GM19467 (cell line): ENCODE measurements at regions not wholly inside any gene's neighbourhood (a gene's known extent, or its start where the extent isn't known, plus 50 kb on each side); places are given as distances from the start of the nearest gene placed in this dataset.
"Not testable (repeated sequence)": the region's sequence is repeated elsewhere in the genome, so short reads cannot be mapped to it uniquely, and the experiment has no call there.

Experiments
- ATAC-seq: cut with Tn5 transposase; IDR thresholded peaks from one replicate; pipeline ENCODE4 v1.9.1; 2021; ENCODE audit warnings: mild to moderate bottlenecking, moderate library complexity; ENCODE audit not compliant: unreplicated experiment

DNA sequence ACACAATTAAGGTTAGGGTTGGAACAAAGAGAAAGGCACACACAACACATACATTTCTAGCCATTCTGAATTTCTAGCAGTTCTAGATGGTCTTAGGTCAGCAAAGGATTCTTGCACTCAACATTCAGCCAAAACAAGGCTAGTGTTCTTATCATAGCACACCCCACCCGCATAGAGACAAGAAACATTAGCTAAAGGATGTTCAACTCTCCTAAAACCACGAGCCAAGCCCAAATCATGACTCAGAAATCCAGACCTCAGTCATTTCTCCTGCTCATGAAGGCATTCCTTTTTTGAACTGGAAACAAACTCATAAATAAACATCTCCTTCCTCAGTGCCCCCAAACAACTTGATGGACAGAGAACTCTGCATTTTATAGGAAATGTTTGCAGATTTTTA is 293.0 kb upstream of the NOTCH2NLA start:
- ATAC-seq, result not testable (repeated sequence)

DNA sequence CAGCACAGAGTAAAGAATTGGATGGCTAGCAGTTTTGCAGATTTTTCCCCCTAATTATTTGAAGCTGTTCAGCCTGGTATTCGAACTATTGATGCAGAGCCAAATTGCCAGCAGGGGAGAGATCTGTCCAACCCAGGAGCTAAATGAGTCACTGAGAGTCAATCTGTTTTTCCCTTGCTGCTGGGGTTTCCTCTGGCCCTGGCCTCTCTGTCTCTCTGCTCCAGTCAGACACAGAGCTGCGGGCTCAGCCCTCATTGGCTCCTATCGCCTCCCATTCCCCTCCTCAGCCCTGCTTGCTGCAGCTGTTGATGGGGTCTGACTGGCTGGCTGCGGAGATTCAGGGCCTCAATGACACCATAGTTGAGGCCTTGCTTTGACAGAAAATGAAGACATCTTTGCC is 284.9 kb upstream of the NOTCH2NLA start:
- not testable (repeated sequence) for ATAC-seq

DNA sequence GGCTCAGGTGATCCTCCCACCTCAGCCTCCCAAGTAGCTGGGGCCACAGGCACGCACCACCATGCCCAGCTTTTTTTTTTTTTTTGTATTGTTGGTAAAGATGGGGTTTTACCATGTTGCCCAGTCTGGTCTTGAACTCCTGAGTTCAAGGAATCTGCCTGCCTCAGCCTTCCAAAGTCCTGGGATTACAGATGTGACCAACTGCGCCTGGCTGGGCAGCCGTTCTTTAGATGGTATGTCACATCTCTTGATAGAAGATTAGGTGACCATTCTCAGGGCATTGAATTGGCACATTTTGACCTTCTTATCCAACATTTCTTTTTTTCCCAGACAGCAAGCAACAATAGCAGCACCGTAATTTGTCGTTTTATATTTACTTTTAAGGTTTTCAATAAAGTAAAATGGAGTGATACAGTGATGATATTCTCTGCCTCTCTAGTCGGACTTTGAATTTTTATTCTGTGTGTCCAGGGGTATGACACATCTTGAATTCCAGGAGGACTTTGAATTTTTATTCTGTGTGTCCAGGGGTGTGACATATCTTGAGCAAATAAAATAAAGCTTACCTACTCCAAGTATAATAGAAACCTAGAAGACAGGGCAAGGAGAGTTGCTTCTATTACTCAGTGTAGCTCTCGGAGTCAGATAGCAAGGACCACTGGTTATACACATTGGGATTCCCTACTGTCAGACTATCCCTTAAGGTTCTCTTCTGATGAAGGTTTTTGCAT is 282.4 kb upstream of the NOTCH2NLA start:
- not testable (repeated sequence) for ATAC-seq

DNA sequence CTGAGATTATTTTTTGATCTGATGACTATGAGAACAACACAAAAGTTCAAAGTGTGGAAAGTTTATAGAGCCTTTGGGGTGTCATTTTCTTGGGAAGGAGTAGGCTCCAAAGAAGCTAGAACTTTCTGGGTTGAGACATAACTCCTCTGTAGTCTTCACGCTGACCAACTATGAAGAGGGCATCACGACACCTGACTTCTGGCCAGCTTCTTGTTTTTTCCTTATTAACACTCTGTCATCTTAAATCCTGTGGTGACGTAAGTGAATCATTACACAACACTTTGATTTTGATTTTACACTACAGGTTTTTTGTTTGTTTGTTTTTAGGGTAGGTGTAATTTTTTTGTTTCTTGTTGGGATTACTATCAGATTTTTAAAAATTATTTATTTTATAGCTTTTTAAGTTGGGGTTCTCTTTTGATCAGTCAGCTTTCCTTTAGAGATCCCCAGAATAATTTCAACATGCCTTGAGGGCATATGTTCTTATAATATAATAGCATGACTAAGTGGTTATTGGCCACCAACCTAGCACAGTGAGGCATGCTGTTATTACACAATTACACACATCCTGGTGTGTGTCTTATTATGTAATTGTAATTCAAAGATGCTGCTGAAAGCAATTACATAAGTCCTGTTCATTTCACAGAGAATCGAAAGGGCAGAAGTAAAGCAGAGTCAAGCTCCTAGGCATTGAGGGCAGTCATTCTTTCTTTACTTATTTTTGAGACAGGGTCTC is 281.6 kb upstream of the NOTCH2NLA start:
- not testable (repeated sequence) for ATAC-seq

DNA sequence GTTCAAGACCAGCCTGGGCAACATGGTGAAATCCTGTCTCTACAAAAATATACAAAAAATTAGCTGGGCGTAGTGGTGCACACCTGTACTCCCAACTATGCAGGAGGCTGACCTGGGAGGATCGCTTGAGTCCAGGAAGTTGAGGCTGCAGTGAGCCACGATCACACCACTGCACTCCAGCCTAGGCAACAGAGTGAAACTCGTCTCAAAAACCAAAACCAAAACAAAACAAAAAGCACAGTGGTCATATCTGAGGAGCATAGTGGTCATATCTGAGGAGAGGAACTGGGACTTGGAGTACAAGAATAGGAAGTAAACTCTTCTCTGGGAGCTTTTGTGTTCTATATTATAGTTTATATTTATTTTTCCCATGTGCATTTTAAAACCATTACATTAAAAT is 275.3 kb upstream of the NOTCH2NLA start:
- ATAC-seq, result not testable (repeated sequence)

DNA sequence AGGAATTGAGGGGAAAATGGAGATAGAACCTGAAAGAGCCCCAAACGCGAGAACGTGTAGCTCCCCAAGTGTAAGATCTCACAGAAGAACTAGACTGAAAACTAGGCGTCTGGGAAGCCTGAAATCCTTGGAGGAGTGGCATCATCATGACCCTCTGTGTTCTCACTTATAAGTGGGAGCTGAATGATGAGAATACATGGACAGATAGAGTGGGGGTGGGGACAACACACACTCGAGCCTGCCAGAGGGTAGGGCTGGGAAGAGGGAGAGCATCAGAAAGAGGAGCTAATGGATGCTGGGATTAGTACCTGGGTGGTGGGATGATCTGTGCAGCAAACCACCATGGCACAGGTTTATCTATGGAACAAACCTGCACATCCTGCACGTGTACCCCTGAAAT is 258.7 kb upstream of the NOTCH2NLA start:
- not testable (repeated sequence) for ATAC-seq

DNA sequence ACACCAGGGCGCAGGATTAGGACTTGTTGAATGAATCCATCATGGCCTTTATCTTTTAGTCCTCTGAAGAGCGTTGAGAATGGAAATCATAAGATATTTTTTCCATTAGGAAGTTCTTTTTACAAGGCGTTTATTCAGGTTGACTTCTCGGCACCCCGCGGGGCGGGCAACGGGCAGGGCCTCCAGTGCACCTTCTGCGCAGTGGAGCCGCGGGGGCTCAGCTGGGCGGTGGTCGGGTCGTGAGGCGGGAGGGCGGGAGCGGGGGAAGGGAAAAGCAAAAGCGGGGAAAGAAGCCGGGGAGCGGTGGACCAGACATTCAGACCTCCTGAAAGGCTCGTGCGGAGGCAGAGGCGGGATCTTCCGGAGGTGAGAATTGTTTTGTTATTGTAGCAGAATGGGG is 258.3 kb upstream of the NOTCH2NLA start:
- ATAC-seq, result not testable (repeated sequence)

DNA sequence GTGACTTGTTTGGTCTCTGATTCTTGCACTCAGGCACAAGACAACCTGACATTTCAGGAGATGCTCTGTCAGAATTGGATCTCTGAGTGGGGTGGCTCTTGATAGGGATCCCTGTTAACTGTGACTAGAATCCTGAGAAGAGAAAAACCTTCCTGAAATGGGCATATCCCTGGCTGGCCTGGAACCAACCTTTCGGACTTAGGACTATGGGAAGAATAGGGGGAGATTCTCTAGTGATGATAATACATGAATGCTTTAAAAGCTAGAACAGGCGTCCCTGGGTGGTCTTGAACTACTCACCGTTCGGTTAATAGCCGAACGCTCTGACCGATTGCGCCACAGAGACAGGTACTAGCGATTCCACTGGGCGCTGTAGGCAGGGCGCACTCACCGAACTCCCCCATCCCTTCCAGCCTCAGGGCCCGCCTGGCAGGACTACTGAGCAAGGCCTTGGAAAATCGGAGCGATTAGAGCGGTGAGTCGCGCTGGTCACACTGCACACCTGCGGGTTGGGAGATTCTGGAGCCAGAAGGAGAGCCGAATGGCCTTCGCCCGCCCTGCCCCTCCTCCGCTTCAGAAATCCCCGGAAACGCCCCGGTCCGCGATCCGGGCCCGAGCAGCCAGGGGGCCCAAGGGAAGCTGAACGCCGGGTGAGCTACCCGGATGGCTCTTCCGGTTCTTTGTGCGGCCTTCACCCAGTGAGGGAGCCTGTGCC is 257.6 kb upstream of the NOTCH2NLA start:
- ATAC-seq, result not testable (repeated sequence)

DNA sequence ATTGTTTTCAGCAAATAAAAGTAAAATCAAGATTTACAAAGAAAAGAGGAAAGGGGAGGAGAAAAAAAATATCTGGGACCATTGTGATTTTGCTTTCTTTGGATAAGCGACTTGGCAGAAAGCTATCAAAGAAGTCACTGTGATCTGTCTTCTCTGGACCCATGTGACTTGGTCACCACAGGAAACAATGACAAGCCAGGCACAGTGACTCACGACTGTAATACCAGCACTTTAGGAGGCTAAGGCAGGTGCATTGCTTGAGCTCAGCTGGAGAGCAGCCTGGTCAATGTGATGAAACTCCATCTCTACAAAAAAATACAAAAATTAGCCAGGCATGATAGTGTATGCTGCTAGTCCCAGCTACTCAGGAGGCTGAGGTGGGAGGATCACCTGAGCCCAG is 255.4 kb upstream of the NOTCH2NLA start:
- ATAC-seq, result not testable (repeated sequence)

DNA sequence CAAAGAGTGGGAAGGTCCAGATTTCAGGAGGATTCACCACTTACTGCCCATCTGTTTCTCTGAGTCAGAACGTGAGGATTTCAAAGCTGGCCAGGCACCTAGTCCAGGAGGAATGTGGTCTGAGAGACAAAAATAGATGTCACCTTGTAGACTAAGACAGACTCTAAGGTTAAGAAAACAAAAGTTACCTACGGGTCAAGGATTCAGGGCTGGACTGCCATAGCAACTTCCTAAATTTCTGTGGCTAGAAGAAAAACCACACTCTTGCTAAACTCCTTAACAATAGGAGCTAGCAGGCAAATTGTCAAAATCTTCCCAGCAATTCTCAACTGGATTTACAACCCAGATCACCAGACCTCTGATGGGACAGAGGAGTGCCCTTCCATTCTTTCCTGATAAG is 250.4 kb upstream of the NOTCH2NLA start:
- not testable (repeated sequence) for ATAC-seq

DNA sequence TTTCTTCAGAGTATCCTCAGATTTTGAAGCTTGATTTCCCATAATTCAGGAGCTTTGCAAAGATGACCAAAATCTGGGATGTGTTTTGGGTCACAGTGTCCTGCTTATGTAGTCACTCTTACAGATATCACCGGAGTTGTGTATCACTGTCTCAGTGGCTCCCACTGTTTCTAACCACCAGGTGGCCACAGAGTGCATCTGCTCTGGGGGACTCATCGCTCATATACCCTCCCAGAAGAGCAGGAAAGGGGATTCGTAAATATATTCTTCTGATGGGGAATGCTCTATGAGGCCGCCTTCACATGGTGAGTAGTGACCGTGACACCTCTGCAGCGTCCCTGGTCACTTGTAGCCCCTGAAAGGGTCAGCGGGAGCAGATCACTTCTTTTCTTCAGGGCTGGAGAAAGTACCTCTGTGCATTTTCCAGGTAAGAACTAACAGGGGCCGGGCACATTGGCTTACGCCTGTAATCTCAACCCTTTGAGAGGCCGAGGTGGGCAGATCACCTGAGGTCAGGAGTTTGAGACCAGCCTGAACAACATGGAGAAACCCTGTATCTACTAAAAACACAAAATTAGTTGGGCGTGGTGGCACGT is 249.4 kb upstream of the NOTCH2NLA start:
- ATAC-seq, result not testable (repeated sequence)

DNA sequence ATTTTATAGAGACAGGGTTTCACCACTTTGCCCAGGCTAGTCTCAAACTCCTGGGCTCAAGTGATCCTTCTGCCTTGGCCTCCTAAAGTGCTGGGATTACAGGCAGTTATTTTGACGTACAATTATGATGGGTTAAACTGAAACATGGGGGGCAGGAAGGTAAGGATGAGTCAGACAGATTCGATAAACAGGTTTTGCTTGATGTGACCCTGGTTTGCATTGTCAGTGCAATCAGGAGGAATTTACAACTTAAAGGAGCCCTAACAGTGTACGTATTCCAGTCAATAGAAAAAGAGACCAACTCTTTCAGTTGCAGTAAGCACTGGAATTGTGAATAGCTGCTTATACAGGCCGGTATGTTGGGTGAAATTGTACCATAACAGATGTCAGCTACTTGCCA is 246.3 kb upstream of the NOTCH2NLA start:
- ATAC-seq, result not testable (repeated sequence)

DNA sequence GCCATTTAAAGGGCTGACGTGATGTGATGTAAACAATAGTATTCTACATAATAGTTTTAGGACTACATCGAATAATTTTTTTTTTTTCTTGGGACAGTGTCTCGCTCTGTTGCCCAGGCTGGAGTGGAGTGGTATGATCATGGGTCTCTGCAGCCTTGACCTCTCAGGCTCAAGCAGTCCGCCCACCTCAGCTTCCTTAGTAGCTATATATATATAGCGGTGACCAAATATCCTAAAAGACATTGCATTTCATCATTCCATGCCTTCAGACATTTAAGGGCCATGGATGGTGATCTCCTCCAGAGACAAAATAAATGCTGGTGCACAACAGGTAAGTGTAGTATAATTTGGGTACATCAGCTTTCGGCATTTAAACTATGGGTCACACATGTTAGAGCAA is 245.4 kb upstream of the NOTCH2NLA start:
- ATAC-seq, result not testable (repeated sequence)

DNA sequence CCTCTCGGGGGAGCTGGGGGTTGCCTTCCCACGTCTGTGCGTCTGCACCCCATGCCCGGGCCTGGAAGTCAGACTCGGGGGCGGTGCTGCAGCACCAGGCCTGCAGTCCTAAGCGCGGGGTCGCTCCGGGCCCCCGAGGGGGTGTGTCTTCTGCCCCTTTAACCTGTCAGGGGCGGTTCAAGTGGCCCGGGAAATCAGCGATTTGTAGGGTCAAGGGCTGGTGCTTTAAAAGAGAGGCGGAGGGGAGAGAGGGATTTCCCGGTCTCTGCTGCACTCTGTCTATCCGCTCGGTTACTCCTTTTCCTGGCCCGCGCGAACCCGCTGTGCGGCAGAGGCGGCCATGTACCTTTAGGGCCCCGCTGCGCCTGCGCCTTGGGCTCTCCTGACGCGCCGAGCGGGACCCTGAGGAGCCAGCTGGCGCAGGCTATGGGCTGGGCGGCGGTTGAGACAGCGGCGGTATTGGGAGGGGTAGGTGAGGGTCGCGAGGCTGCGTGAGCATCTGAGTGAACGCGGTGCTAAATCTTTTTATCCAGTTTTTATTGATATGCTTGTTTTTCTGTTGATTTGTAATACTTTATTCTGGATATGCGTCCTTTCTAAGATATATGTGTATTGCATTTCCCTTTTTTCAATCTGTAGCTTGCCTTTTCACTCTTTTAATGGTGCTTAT is 243.5 kb upstream of the NOTCH2NLA start:
- peak; percentile 93 for ATAC-seq

DNA sequence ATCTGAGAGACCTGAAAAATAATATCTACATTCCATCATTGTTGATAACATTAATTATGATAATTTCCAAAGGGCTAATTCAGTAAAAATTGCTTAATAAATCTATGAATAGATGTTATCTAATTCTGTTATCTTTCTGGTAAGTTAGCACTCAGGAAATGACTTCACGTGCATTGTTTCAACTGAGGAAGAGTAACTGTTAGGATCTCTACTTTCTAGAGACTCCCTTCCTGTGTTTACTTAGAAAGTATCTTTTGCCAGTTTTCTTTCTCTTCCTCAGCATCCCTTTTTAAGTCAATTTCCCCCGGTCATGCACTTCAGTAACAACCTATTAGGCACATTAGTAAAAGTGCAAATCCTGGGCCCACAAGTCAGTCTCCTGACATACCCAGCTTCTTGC is 231.1 kb upstream of the NOTCH2NLA start:
- ATAC-seq, result not testable (repeated sequence)

DNA sequence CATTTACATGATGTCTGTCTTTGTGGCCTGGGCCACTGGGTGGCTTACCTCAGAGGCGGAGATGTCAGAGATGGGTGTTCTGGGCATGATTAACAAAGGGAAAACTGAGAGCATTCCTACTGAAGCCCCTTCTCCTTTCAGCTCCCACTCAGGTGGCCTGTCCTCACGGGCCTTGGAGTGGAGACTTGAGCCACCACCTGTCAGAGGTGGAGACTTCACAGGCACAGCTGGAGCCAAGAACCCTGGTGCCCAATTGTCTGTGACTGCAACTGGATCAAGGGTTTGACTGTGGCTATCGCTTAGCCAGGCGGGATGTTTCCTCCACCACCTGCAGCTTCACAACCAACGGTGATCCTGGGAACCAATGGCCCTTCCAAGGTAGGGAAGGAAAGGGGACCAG is 230.5 kb upstream of the NOTCH2NLA start:
- ATAC-seq, result not testable (repeated sequence)

DNA sequence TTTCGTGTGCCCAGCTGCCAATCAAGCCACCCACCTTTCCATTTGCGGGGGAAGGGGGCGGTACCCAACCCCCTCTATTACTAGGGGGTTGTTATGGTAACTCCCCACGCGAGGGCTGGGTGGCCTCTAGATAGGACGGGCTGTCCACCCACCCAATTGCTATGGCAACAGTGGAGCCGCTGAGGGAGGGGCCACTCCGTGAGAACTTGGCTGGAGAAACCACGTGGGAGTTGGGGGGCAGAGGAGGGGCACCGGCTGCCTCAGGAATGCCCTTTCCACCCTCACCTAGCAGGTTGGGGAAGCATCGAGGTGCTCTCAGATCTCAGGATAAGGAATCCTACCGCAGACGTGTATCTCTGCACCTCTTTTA is 220.0 kb upstream of the NOTCH2NLA start:
- not testable (repeated sequence) for ATAC-seq

DNA sequence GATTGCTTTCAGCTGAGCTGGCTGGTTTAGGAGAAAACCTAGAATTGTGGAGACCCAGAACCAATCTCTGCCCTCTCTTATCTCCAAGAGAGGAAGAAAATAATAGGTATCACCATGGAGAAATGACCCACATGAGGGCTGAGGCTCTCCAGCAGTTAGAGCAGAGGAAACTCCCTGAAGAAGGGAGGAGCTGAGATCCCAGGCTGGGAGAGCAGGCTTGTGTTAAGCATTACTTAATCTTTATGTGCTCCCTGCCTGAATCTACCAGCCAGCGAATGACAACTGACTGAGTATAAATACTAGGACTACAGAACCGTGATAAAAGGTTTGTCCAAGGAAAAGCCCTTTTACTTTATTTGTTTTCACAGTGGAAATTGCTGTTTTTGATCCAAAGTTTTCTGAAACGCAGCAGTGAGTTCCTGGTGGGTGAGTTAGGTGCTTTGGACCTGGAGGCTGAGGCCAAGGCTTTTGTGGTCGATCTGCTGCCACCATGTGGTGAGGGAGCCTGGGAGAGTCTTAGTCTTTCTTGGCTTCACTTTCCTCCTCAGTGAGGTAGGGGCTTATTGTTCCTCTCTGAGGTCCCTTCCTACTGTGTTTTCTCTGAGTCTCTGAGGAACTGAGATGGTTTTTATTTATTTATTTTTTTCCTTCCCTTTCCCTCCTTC is 219.5 kb upstream of the NOTCH2NLA start:
- not testable (repeated sequence) for ATAC-seq

DNA sequence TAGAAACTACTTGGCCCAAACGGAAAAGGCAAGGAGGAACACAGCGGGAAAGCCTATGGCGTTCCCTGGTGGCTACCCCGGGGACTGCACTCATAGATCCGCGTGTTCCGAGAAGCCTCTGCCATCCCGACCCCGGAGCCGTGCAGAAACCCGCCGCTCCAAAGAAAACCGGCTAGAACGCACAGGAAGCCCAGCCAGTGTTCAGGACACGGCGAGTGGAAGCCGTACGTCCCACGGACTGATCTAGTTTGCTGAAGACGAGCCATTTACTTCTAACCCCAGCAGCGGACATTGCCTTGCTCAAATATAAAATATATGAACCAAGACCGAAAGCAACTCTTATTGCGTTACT is 215.0 kb upstream of the NOTCH2NLA start:
- ATAC-seq, result not testable (repeated sequence)
